Ishikawa (cell line): ENCODE measurements at regions not wholly inside any gene's neighbourhood (a gene's known extent, or its start where the extent isn't known, plus 50 kb on each side); places are given as distances from the start of the nearest gene placed in this dataset.

Experiments used
- CEBPB ChIP-seq: IDR thresholded peaks from 2 replicates; pipeline ENCODE4 v1.6.1; 2012
- CREB1 ChIP-seq: IDR thresholded peaks from 2 replicates; pipeline ENCODE4 v1.6.1; 2012; ENCODE audit warnings: low read depth
- EGR1 ChIP-seq: IDR thresholded peaks from 2 replicates; pipeline ENCODE4 v1.6.1; 2012
- EP300 ChIP-seq: IDR thresholded peaks from 2 replicates; pipeline ENCODE4 v1.6.1; 2012; ENCODE audit warnings: borderline replicate concordance
- FOXM1 ChIP-seq: IDR thresholded peaks from 2 replicates; pipeline ENCODE4 v1.6.1; 2012; ENCODE audit warnings: low read depth, borderline replicate concordance
- MAX ChIP-seq: IDR thresholded peaks from 2 replicates; pipeline ENCODE4 v1.6.1; 2012
- NFIC ChIP-seq: IDR thresholded peaks from 2 replicates; pipeline ENCODE4 v1.6.1; 2012
- RAD21 ChIP-seq: IDR thresholded peaks from 2 replicates; pipeline ENCODE4 v1.6.1; 2012; ENCODE audit warnings: low read depth
- TAF1 ChIP-seq: IDR thresholded peaks from 2 replicates; pipeline ENCODE4 v1.6.1; 2012; ENCODE audit warnings: low read depth, mild to moderate bottlenecking
- TCF12 ChIP-seq: IDR thresholded peaks from 2 replicates; pipeline ENCODE4 v1.6.1; 2012; ENCODE audit warnings: low read depth
- TEAD4 ChIP-seq: IDR thresholded peaks from 2 replicates; pipeline ENCODE4 v1.6.1; 2012
- USF1 ChIP-seq: IDR thresholded peaks from 2 replicates; pipeline ENCODE4 v1.6.1; 2012
- YY1 ChIP-seq: IDR thresholded peaks from 2 replicates; pipeline ENCODE4 v1.6.1; 2012; ENCODE audit warnings: low read depth
- ZBTB7A ChIP-seq: IDR thresholded peaks from 2 replicates; pipeline ENCODE4 v1.6.1; 2012; ENCODE audit warnings: low read depth
- TF ChIP-seq, protein P1 (sequence below): IDR thresholded peaks from 2 replicates; pipeline ENCODE4 v1.6.1; 2012; ENCODE audit warnings: low read depth, mild to moderate bottlenecking

DNA sequence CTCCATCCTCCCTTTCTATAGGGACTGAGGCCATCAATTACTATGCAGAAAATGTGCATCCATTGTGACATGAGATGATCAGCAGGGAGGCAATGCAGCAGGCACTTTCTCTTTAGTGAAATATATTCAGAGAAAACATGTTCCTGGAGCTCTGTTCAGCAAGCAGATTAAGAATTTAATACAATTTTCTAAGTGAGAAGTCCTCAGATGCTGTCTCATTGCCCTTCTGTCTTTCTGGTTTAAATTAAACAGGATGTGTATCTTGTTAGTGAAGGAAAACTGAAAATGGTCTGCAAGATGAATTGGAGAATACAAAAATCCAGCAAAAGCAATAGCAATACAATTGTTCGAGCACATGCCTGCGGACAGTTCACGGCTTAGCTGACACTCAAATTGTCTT, 445.8 kb upstream of the RIOK2 start:
- TF ChIP-seq FOXM1: no peak
- TF ChIP-seq CREB1: no peak
- no peak for TF ChIP-seq TCF12
- TF ChIP-seq YY1: no peak
- TF ChIP-seq, protein P1, sequence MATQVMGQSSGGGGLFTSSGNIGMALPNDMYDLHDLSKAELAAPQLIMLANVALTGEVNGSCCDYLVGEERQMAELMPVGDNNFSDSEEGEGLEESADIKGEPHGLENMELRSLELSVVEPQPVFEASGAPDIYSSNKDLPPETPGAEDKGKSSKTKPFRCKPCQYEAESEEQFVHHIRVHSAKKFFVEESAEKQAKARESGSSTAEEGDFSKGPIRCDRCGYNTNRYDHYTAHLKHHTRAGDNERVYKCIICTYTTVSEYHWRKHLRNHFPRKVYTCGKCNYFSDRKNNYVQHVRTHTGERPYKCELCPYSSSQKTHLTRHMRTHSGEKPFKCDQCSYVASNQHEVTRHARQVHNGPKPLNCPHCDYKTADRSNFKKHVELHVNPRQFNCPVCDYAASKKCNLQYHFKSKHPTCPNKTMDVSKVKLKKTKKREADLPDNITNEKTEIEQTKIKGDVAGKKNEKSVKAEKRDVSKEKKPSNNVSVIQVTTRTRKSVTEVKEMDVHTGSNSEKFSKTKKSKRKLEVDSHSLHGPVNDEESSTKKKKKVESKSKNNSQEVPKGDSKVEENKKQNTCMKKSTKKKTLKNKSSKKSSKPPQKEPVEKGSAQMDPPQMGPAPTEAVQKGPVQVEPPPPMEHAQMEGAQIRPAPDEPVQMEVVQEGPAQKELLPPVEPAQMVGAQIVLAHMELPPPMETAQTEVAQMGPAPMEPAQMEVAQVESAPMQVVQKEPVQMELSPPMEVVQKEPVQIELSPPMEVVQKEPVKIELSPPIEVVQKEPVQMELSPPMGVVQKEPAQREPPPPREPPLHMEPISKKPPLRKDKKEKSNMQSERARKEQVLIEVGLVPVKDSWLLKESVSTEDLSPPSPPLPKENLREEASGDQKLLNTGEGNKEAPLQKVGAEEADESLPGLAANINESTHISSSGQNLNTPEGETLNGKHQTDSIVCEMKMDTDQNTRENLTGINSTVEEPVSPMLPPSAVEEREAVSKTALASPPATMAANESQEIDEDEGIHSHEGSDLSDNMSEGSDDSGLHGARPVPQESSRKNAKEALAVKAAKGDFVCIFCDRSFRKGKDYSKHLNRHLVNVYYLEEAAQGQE: no peak
- TF ChIP-seq RAD21: no peak
- no peak for TF ChIP-seq ZBTB7A
- TF ChIP-seq CEBPB: no peak
- no peak for TF ChIP-seq NFIC
- TF ChIP-seq USF1: no peak
- TF ChIP-seq EP300: no peak
- TF ChIP-seq TEAD4: no peak

DNA sequence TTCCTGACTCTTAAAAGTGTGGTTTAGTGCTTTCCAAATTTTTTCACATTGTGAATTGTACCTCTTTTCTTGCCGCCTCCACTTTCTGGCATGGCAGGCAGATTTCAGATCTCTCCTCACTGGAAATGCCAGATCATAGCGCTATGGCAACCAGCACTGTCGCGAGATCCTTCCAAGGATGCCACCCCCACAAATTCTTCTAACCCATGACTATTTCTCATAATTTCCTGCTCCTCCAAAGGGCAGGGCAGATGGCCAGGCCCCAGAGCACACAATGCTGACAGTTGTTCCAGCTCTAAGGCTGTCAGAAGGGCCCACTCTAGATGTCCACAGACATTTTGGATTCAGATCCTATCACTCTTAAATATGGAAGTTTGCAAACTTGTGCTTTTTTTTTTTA, 446.2 kb upstream of the RIOK2 start:
- no peak for TF ChIP-seq EP300
- no peak for TF ChIP-seq CREB1
- no peak for TF ChIP-seq TEAD4
- no peak for TF ChIP-seq EGR1
- no peak for TF ChIP-seq MAX
- TF ChIP-seq FOXM1: no peak
- no peak for TF ChIP-seq RAD21
- TF ChIP-seq, protein P1: no peak
- no peak for TF ChIP-seq USF1
- no peak for TF ChIP-seq CEBPB
- TF ChIP-seq YY1: no peak
- TF ChIP-seq ZBTB7A: no peak

- TF ChIP-seq, protein P1: no peak
- TF ChIP-seq CREB1 (no peak), ZBTB7A (no peak), EP300 (no peak), TAF1 (no peak), FOXM1 (no peak), MAX (no peak), RAD21 (no peak), NFIC (no peak)
These were observed 452.5 kb upstream of the RIOK2 start for GRCh38 chr5:97635553-97635952.

DNA sequence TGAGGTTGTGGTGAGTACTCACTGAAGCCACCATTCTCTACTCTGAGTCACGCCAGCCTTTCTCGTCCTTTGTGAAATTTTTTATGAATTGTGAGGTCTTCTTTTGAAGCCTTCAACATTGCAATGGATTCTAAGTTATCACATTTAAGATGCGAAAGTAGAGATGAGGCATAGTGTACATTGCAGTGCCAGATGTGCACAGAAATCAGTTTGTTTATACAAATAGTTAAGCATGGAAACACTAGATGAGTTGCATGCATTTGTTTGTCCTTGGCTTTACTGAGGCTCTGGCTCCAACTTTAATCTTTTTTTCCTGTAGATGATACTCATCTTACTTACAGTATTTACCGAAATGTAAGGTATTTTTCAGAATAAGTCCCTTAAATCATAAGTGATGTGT, 453.7 kb upstream of the RIOK2 start:
- TF ChIP-seq MAX: no peak
- no peak for TF ChIP-seq YY1
- TF ChIP-seq EGR1: no peak
- no peak for TF ChIP-seq CEBPB
- TF ChIP-seq, protein P1: no peak
- no peak for TF ChIP-seq EP300
- TF ChIP-seq CREB1: no peak
- TF ChIP-seq FOXM1: no peak
- TF ChIP-seq TCF12: no peak
- no peak for TF ChIP-seq RAD21
- TF ChIP-seq ZBTB7A: no peak
- no peak for TF ChIP-seq TEAD4
- no peak for TF ChIP-seq USF1
- TF ChIP-seq TAF1: no peak
